H1 (cell line): ENCODE measurements at regions not wholly inside any gene's neighbourhood (a gene's known extent, or its start where the extent isn't known, plus 50 kb on each side); places are given as distances from the start of the nearest gene placed in this dataset.

Source experiments
- CTCF ChIA-PET: fragments of 300-600 bp; sonication (Branson Sonifier 250); formaldehyde crosslinking; loops from one replicate; lab custom pipeline; 2021; ENCODE audit not compliant: partially characterized antibody; lab: Charles Lee
- POLR2A ChIA-PET: fragments of 300-600 bp; sonication (Branson Sonifier 250); formaldehyde crosslinking; loops from one replicate; lab custom pipeline; 2021; ENCODE audit warnings: inconsistent platforms; ENCODE audit not compliant: partially characterized antibody; lab: Charles Lee
- DNase-seq, 2 experiments: peaks; one replicate each; pipeline versions ENCODE4 v3.0.0 to v3.0.0-alpha.2; 2010 to 2022; ENCODE audit warnings: low spot score in 2 of 2, low read depth in 1 of 2, mixed read lengths in 1 of 2
- FAIRE-seq: peaks from 2 replicates; lab custom pipeline; 2011; peaks lifted over from hg19 to GRCh38; lab: Jason Lieb, UNC
- H2AFZ ChIP-seq: 2 replicates; pipeline ENCODE4 v1.8.1; 2012; ENCODE audit warnings: low read length, inconsistent platforms
- H2AK5ac ChIP-seq: 2 replicates; pipeline ENCODE4 v1.6.1; 2013; ENCODE audit warnings: low read depth, low read length
- H2BK120ac ChIP-seq: replicated peaks from 2 replicates; pipeline ENCODE3; 2013; ENCODE audit warnings: low read depth, low read length, inconsistent platforms
- H2BK12ac ChIP-seq: 2 replicates; pipeline ENCODE4 v1.6.1; 2013; ENCODE audit warnings: low read depth, low read length
- H2BK15ac ChIP-seq: 2 replicates; pipeline ENCODE4 v1.6.1; 2013; ENCODE audit warnings: low read length
- H2BK20ac ChIP-seq: 2 replicates; pipeline ENCODE4 v1.6.1; 2013; ENCODE audit warnings: low read length
- H2BK5ac ChIP-seq: 2 replicates; pipeline ENCODE4 v1.6.1; 2013; ENCODE audit warnings: low read depth, low read length
- H3K14ac ChIP-seq: 2 replicates; pipeline ENCODE4 v1.6.1; 2013; ENCODE audit warnings: inconsistent platforms; ENCODE audit not compliant: insufficient read length
- H3K18ac ChIP-seq: 2 replicates; pipeline ENCODE4 v1.6.1; 2013; ENCODE audit warnings: low read length; ENCODE audit errors: extremely low read depth
- H3K23ac ChIP-seq: 2 replicates; pipeline ENCODE4 v1.6.1; 2013; ENCODE audit warnings: inconsistent platforms; ENCODE audit not compliant: insufficient read length
- H3K23me2 ChIP-seq: 2 replicates; pipeline ENCODE4 v1.6.1; 2013; ENCODE audit warnings: low read depth, low read length
- H3K27ac ChIP-seq: 2 replicates; pipeline ENCODE4 v1.6.1; 2011; ENCODE audit warnings: low read depth, low read length, inconsistent platforms
- H3K27me3 ChIP-seq, 4 experiments: replicated peaks in 1 of 4; 1 replicate in 1 of 4; 2 replicates in 3 of 4; pipeline versions ENCODE4 v1.6.1 to v1.8.1; 2011 to 2013; ENCODE audit warnings: low read length in 3 of 4, mild to moderate bottlenecking in 3 of 4, inconsistent platforms in 2 of 4, mixed read lengths in 2 of 4, moderate library complexity in 1 of 4; ENCODE audit not compliant: control insufficient read depth in 3 of 4, insufficient read depth in 3 of 4; ENCODE audit errors: extremely low read depth in 1 of 4
- H3K36me3 ChIP-seq, 4 experiments: 2 replicates each; pipeline versions ENCODE4 v1.6.1 to v1.8.1; 2011 to 2013; ENCODE audit warnings: mild to moderate bottlenecking in 4 of 4, low read length in 3 of 4, moderate library complexity in 2 of 4, control low read depth in 1 of 4, inconsistent platforms in 1 of 4; ENCODE audit not compliant: insufficient read depth in 4 of 4, control insufficient read depth in 2 of 4
- H3K4ac ChIP-seq: replicated peaks from 2 replicates; pipeline ENCODE3; 2013; ENCODE audit warnings: low read length, low read depth, mixed read lengths, inconsistent platforms; ENCODE audit not compliant: insufficient read length
- H3K4me1 ChIP-seq, 4 experiments: replicated peaks in 1 of 4; 1 replicate in 1 of 4; 2 replicates in 3 of 4; pipeline versions ENCODE4 v1.6.1 to v1.8.1; 2011 to 2013; ENCODE audit warnings: low read length in 3 of 4, inconsistent platforms in 2 of 4, mixed read lengths in 1 of 4; ENCODE audit not compliant: insufficient read depth in 4 of 4, control insufficient read depth in 3 of 4
- H3K4me2 ChIP-seq, 2 experiments: 2 replicates each; pipeline versions ENCODE4 v1.6.1 to v1.8.1; 2011 to 2013; ENCODE audit warnings: low read depth in 2 of 2, low read length in 2 of 2, control low read depth in 1 of 2, inconsistent platforms in 1 of 2, mild to moderate bottlenecking in 1 of 2; ENCODE audit not compliant: insufficient read depth in 1 of 2
- H3K4me3 ChIP-seq, 4 experiments: fragments of 200-600, 300-600 bp in 1 of 4; sonication (generic), shearing (Covaris generic), sonication (Bioruptor Twin) in 1 of 4; 2 replicates each; pipeline versions ENCODE4 v1.5.1 to v1.8.1; 2011 to 2016; ENCODE audit warnings: low read length in 4 of 4, low read depth in 3 of 4, control low read depth in 2 of 4, inconsistent platforms in 2 of 4, mild to moderate bottlenecking in 2 of 4, mixed read lengths in 1 of 4, moderate library complexity in 1 of 4; ENCODE audit not compliant: insufficient read depth in 2 of 4; ENCODE audit errors: extremely low read depth in 1 of 4
- H3K56ac ChIP-seq: replicated peaks from 2 replicates; pipeline ENCODE3; 2013; ENCODE audit warnings: low read depth, mild to moderate bottlenecking, mixed read lengths, low read length, inconsistent platforms; ENCODE audit not compliant: insufficient read length
- H3K79me1 ChIP-seq: 2 replicates; pipeline ENCODE4 v1.6.1; 2013; ENCODE audit warnings: low read depth, low read length, control low read depth
- H3K79me2 ChIP-seq, 2 experiments: 2 replicates each; pipeline versions ENCODE4 v1.6.1 to v1.8.1; 2012 to 2013; ENCODE audit warnings: low read length in 2 of 2, mild to moderate bottlenecking in 2 of 2, inconsistent platforms in 1 of 2; ENCODE audit not compliant: insufficient read depth in 2 of 2, control insufficient read depth in 1 of 2
- H3K9ac ChIP-seq, 4 experiments: replicated peaks in 1 of 4; 1 replicate in 1 of 4; 2 replicates in 3 of 4; pipeline versions ENCODE4 v1.6.1 to v1.8.1; 2011 to 2013; ENCODE audit warnings: low read depth in 3 of 4, low read length in 3 of 4, control low read depth in 2 of 4, mild to moderate bottlenecking in 2 of 4, moderate library complexity in 2 of 4, inconsistent platforms in 1 of 4; ENCODE audit errors: extremely low read depth in 1 of 4
- H3K9me3 ChIP-seq, 2 experiments: 2 replicates each; pipeline versions ENCODE4 v1.6.1 to v1.8.1; 2012 to 2013; ENCODE audit warnings: mild to moderate bottlenecking in 2 of 2, moderate library complexity in 2 of 2, control low read depth in 1 of 2, inconsistent platforms in 1 of 2, low read depth in 1 of 2, low read length in 1 of 2, mixed read lengths in 1 of 2; ENCODE audit not compliant: insufficient read depth in 2 of 2
- H4K20me1 ChIP-seq, 2 experiments: replicated peaks in 1 of 2; 2 replicates each; pipeline versions ENCODE3 to v1.8.1; 2011 to 2013; ENCODE audit warnings: inconsistent platforms in 2 of 2, low read length in 2 of 2, mild to moderate bottlenecking in 1 of 2; ENCODE audit not compliant: insufficient read depth in 2 of 2, control insufficient read depth in 1 of 2
- H4K5ac ChIP-seq: 2 replicates; pipeline ENCODE4 v1.6.1; 2013; ENCODE audit warnings: low read length, low read depth, mixed read lengths, inconsistent platforms; ENCODE audit not compliant: insufficient read length
- H4K8ac ChIP-seq: 2 replicates; pipeline ENCODE4 v1.8.0; 2013; ENCODE audit warnings: mild to moderate bottlenecking, moderate library complexity, low read length, inconsistent platforms; ENCODE audit not compliant: insufficient read depth; ENCODE audit errors: extremely low read depth
- H4K91ac ChIP-seq: replicated peaks from 2 replicates; pipeline ENCODE3; 2013; ENCODE audit warnings: low read length, mixed read lengths, inconsistent platforms; ENCODE audit not compliant: insufficient read length
- CTBP2 ChIP-seq: IDR thresholded peaks from 2 replicates; pipeline ENCODE4 v1.7.0; 2011; ENCODE audit warnings: borderline replicate concordance, mild to moderate bottlenecking, moderate library complexity, mixed read lengths, low read length; ENCODE audit not compliant: insufficient read depth, insufficient read length
- EP300 ChIP-seq, 2 experiments: IDR thresholded peaks; 1 replicate in 1 of 2; 2 replicates in 1 of 2; pipeline ENCODE4 v1.6.1; 2011 to 2012; ENCODE audit warnings: low read depth in 2 of 2, low read length in 2 of 2, mild to moderate bottlenecking in 2 of 2, borderline replicate concordance in 1 of 2, inconsistent platforms in 1 of 2, moderate library complexity in 1 of 2
- KDM4A ChIP-seq: IDR thresholded peaks from one replicate; pipeline ENCODE4 v1.7.1; 2012; ENCODE audit warnings: low read depth, mild to moderate bottlenecking, moderate library complexity, low read length, inconsistent platforms; ENCODE audit not compliant: severe bottlenecking
- NANOG ChIP-seq: IDR thresholded peaks from 2 replicates; pipeline ENCODE4 v1.6.1; 2011; ENCODE audit warnings: low read length, low read depth, mild to moderate bottlenecking, inconsistent platforms; ENCODE audit not compliant: insufficient read depth, poor library complexity, severe bottlenecking
- SAP30 ChIP-seq: fragments of 300-600 bp; sonication (generic); IDR thresholded peaks from 2 replicates; pipeline ENCODE4 v1.7.1; 2012; ENCODE audit warnings: low read length, moderate library complexity, mild to moderate bottlenecking, inconsistent platforms; ENCODE audit not compliant: insufficient read depth, insufficient replicate concordance
- SIRT6 ChIP-seq: IDR thresholded peaks from one replicate; pipeline ENCODE4 v1.7.1; 2012; ENCODE audit warnings: low read length, inconsistent platforms
- SP2 ChIP-seq: IDR thresholded peaks from 2 replicates; pipeline ENCODE4 v1.6.1; 2012; ENCODE audit warnings: mild to moderate bottlenecking, low read length, inconsistent platforms
- TEAD4 ChIP-seq: IDR thresholded peaks from 2 replicates; pipeline ENCODE4 v1.6.1; 2012; ENCODE audit warnings: low read depth, low read length, inconsistent platforms, mixed read lengths
- WGBS, 2 experiments: shearing (Covaris generic) in 1 of 2; methylation state at CpG; one replicate each; pipeline versions ENCODE4 v1.1.6 to v1.1.7; 2013 to 2015; ENCODE audit warnings: low lambda C conversion rate in 2 of 2, mixed read lengths in 2 of 2, inconsistent platforms in 1 of 2, low coverage in 1 of 2, missing lambda C conversion rate in 1 of 2; ENCODE audit not compliant: insufficient replicate concordance in 2 of 2, insufficient coverage in 1 of 2, insufficient read length in 1 of 2; ENCODE audit errors: extremely low coverage in 1 of 2, missing lambda C conversion rate in 1 of 2; 5-methylcytosine and 5-hydroxymethylcytosine counted together

- no peak overlapping the region for H3K23ac ChIP-seq
- H3K14ac ChIP-seq: no peak overlapping the region
- WGBS, 2 experiments: 89% methylated on average over 3 of the region's 3 CpGs; no CpG with 5 or more reads in 1 of the 2 experiments
- H3K79me2 ChIP-seq: no peaks in the 10 kb centered on the region
- TF ChIP-seq SIRT6 (no peak), SP2 (no peak), EP300 (IDR thresholded peaks at IDR 0.05; ENCODE audit: borderline replicate concordance in 1 of 2, low read depth in 2 of 2, low read length in 2 of 2) (no peak), TEAD4 (no peak), CTBP2 (no peak), KDM4A (no peak), NANOG (no peak), SAP30 (no peak)
- ChIA-PET POLR2A (no interaction called here), CTCF (interaction anchor here (0.7 to 1.7 kb wide), 2 partner anchors 11 to 23 kb away, joined by 3 to 6 read pairs; no protein-coding TSS in a partner anchor)
- H3K4me2 ChIP-seq: no peak overlapping the region
- H3K4me1 ChIP-seq: no peaks in the 10 kb centered on the region
- no peaks in the 10 kb centered on the region for H3K23me2 ChIP-seq
- H2BK20ac ChIP-seq: no peak overlapping the region
- no peak overlapping the region for H4K8ac ChIP-seq
- no peak overlapping the region for H3K18ac ChIP-seq
- H4K20me1 ChIP-seq: no peaks in the 10 kb centered on the region
- DNase-seq (no peak), FAIRE-seq (no peak)
- no peak overlapping the region for H2AK5ac ChIP-seq
- no peak overlapping the region for H3K56ac ChIP-seq
- H2AFZ ChIP-seq: 0 out of 2 replicates have a peak overlapping the region, but pooled peaks have one; percentile 29
- no peak overlapping the region for H3K4ac ChIP-seq
- no peak overlapping the region for H3K27ac ChIP-seq
- no peak overlapping the region for H4K5ac ChIP-seq
- H3K36me3 ChIP-seq: no peaks in the 10 kb centered on the region
- H3K9ac ChIP-seq: no peak overlapping the region
- H3K9me3 ChIP-seq: no peaks in the 10 kb centered on the region
- H4K91ac ChIP-seq: no peak overlapping the region
- no peaks in the 10 kb centered on the region for H3K27me3 ChIP-seq
- no peak overlapping the region for H2BK12ac ChIP-seq
- no peak overlapping the region for H3K4me3 ChIP-seq
- H2BK120ac ChIP-seq: no peak overlapping the region
- no peak overlapping the region for H2BK15ac ChIP-seq
- H2BK5ac ChIP-seq: no peak overlapping the region
- no peaks in the 10 kb centered on the region for H3K79me1 ChIP-seq
These were observed 430.9 kb downstream of the ATP23 start for GRCh38 chr12:58372298-58372697.
